OCI-LY1 (cell line): ENCODE measurements at regions not wholly inside any gene's neighbourhood (a gene's known extent, or its start where the extent isn't known, plus 50 kb on each side); places are given as distances from the start of the nearest gene placed in this dataset.

Experiments used
- H2AFZ ChIP-seq: fragments of 200-600 bp; sonication (generic), shearing (Covaris generic); 2 replicates; pipeline ENCODE4 v1.6.0; 2014; ENCODE audit warnings: antibody characterized with exemption, mild to moderate bottlenecking, low read length
- H3F3A ChIP-seq: fragments of 200-600 bp; sonication (generic), shearing (Covaris generic); 2 replicates; pipeline ENCODE4 v1.6.0; 2014; ENCODE audit warnings: mild to moderate bottlenecking, antibody characterized with exemption, low read length, moderate library complexity; ENCODE audit not compliant: insufficient read depth
- H3K27ac ChIP-seq: fragments of 200-600 bp; sonication (generic); 2 replicates; pipeline ENCODE4 v1.5.1; 2014; ENCODE audit warnings: low read length, mixed run types, mild to moderate bottlenecking, low read depth; ENCODE audit not compliant: poor library complexity, severe bottlenecking
- H3K27me3 ChIP-seq: fragments of 200-600 bp; sonication (generic); 2 replicates; pipeline ENCODE4 v1.6.0; 2014; ENCODE audit warnings: antibody characterized with exemption, mild to moderate bottlenecking, low read length, moderate library complexity; ENCODE audit not compliant: insufficient read depth
- H3K36me3 ChIP-seq: fragments of 200-600 bp; sonication (generic); 2 replicates; pipeline ENCODE4 v1.6.1; 2014; ENCODE audit warnings: mild to moderate bottlenecking, antibody characterized with exemption, low read length, moderate library complexity, mixed read lengths; ENCODE audit not compliant: insufficient read depth
- H3K4me1 ChIP-seq: fragments of 200-600 bp; sonication (generic); 2 replicates; pipeline ENCODE4 v1.5.1; 2014; ENCODE audit warnings: mild to moderate bottlenecking, low read length, moderate library complexity; ENCODE audit not compliant: insufficient read depth, severe bottlenecking
- H3K4me2 ChIP-seq: fragments of 200-600 bp; sonication (generic), shearing (Covaris generic); 2 replicates; pipeline ENCODE4 v1.6.1; 2014; ENCODE audit warnings: low read length
- H3K4me3 ChIP-seq: fragments of 200-600 bp; sonication (generic); 2 replicates; pipeline ENCODE4 v1.5.1; 2014; ENCODE audit warnings: low read length, low read depth, mild to moderate bottlenecking, mixed read lengths; ENCODE audit not compliant: poor library complexity, severe bottlenecking
- H3K79me2 ChIP-seq: fragments of 200-600 bp; shearing (Covaris generic); 2 replicates; pipeline ENCODE4 v1.6.1; 2016; ENCODE audit warnings: mixed run types, low read length, mixed read lengths; ENCODE audit not compliant: insufficient read depth
- H3K9ac ChIP-seq: fragments of 200-600 bp; sonication (generic), shearing (Covaris generic); 2 replicates; pipeline ENCODE4 v1.6.1; 2014; ENCODE audit warnings: mild to moderate bottlenecking, low read length, mixed read lengths
- H3K9me2 ChIP-seq: fragments of 200-600 bp; sonication (generic), shearing (Covaris generic); 2 replicates; pipeline ENCODE4 v1.6.1; 2014; ENCODE audit warnings: low read depth, mild to moderate bottlenecking, low read length, mixed read lengths
- H3K9me3 ChIP-seq: fragments of 200-600 bp; shearing (Covaris generic); 2 replicates; pipeline ENCODE4 v1.6.1; 2014; ENCODE audit warnings: low read length, mixed read lengths
- H4K20me1 ChIP-seq: fragments of 200-600 bp; sonication (generic), shearing (Covaris generic); 2 replicates; pipeline ENCODE4 v1.6.0; 2016; ENCODE audit warnings: mild to moderate bottlenecking, low read length; ENCODE audit not compliant: insufficient read depth
- EZH2 ChIP-seq: fragments of 200-600 bp; sonication (generic), shearing (Covaris generic); IDR thresholded peaks from 2 replicates; pipeline ENCODE4 v1.8.0; 2017; ENCODE audit warnings: borderline replicate concordance, mixed run types, mild to moderate bottlenecking, antibody characterized with exemption, low read length, moderate library complexity, mixed read lengths
- TF ChIP-seq, protein P1 (sequence below): fragments of 200-600 bp; sonication (generic), shearing (Covaris generic); IDR thresholded peaks from 2 replicates; pipeline ENCODE4 v1.5.1; 2017; ENCODE audit warnings: mild to moderate bottlenecking, antibody characterized with exemption, low read length, moderate library complexity, mixed read lengths

DNA sequence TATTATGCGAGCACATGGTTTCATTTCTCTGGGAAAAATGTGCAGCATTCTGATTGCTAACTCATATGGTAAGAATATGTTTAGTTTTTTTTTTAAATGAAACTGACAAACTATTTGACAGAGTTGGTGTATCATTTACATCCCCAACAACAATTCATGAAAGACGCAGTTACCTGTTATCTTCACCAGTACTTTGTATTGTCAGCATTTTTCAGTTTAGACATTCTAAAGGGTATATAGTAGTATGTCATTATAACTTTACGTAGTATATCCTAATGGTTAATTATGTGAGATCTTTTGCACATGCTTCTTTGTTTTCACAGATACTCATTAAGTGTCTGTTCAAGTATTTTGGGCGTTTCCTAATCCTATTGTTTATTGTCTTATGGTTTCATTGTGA, 891.1 kb upstream of the AGA start:
- Histone ChIP-seq H3K9ac (no peak overlapping the region), H3K9me2 (no peaks in the 10 kb centered on the region), H3K79me2 (no peaks in the 10 kb centered on the region), H3K4me2 (no peak overlapping the region), H3K36me3 (no peaks in the 10 kb centered on the region), H2AFZ (no peak overlapping the region), H3K4me3 (no peak overlapping the region), H4K20me1 (no peaks in the 10 kb centered on the region), H3K27me3 (no peaks in the 10 kb centered on the region), H3K27ac (no peak overlapping the region), H3K4me1 (no peaks in the 10 kb centered on the region), H3F3A (no peaks in the 10 kb centered on the region), H3K9me3 (no peaks in the 10 kb centered on the region)
- no peak for TF ChIP-seq EZH2
- TF ChIP-seq, protein P1, sequence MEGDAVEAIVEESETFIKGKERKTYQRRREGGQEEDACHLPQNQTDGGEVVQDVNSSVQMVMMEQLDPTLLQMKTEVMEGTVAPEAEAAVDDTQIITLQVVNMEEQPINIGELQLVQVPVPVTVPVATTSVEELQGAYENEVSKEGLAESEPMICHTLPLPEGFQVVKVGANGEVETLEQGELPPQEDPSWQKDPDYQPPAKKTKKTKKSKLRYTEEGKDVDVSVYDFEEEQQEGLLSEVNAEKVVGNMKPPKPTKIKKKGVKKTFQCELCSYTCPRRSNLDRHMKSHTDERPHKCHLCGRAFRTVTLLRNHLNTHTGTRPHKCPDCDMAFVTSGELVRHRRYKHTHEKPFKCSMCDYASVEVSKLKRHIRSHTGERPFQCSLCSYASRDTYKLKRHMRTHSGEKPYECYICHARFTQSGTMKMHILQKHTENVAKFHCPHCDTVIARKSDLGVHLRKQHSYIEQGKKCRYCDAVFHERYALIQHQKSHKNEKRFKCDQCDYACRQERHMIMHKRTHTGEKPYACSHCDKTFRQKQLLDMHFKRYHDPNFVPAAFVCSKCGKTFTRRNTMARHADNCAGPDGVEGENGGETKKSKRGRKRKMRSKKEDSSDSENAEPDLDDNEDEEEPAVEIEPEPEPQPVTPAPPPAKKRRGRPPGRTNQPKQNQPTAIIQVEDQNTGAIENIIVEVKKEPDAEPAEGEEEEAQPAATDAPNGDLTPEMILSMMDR: no peak

DNA sequence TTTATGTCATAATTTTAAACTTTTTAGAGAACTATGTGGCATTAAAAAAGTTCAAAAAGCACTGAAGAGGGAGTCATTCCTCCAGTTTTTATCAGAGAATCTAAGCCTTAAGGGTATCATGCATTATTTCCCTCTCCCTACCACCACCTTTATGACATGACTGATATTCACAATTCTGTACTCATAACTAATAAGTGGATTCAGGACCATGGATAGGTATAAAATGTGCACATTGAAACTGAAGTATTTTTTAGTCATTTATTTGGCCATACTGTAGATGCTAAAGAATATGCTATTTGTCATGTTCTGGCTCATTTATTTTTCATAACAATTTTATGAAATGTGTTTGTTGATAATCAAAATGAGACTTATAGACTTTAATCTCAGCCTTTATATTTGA, 897.5 kb upstream of the AGA start:
- H3K9ac ChIP-seq: no peak overlapping the region
- H3K27me3 ChIP-seq: no peaks in the 10 kb centered on the region
- no peaks in the 10 kb centered on the region for H3K4me1 ChIP-seq
- no peak for TF ChIP-seq EZH2
- TF ChIP-seq, protein P1: no peak
- H3K36me3 ChIP-seq: no peaks in the 10 kb centered on the region
- H3K9me2 ChIP-seq: no peaks in the 10 kb centered on the region
- no peaks in the 10 kb centered on the region for H3K9me3 ChIP-seq
- no peaks in the 10 kb centered on the region for H3F3A ChIP-seq
- no peak overlapping the region for H3K4me2 ChIP-seq
- H3K79me2 ChIP-seq: no peaks in the 10 kb centered on the region
- H3K27ac ChIP-seq: no peak overlapping the region
- no peaks in the 10 kb centered on the region for H4K20me1 ChIP-seq
- H3K4me3 ChIP-seq: no peak overlapping the region
- no peak overlapping the region for H2AFZ ChIP-seq

DNA sequence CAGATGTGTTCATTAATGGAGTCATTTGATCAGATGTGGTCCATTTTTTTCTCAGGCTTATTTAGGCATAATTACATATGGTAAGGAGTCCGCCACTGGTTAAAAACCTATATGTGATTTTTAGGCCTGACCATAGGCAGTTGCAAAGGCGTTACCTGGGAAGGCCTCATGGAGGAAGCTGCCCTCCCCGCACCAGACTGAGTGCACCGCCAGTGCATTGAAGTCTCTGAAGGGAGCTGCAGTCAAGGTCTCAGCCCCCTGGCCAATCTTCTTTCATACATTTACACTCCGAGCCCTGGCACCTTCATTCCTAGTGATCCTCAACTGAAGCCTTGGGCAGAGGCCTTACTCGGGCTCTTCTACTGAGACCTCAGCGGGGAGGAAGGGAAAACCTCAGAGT, 898.2 kb upstream of the AGA start:
- no peaks in the 10 kb centered on the region for H3K4me1 ChIP-seq
- H3K9me2 ChIP-seq: no peaks in the 10 kb centered on the region
- H3K36me3 ChIP-seq: no peaks in the 10 kb centered on the region
- H3K9ac ChIP-seq: no peak overlapping the region
- H3K27me3 ChIP-seq: no peaks in the 10 kb centered on the region
- no peaks in the 10 kb centered on the region for H4K20me1 ChIP-seq
- no peaks in the 10 kb centered on the region for H3F3A ChIP-seq
- H3K9me3 ChIP-seq: no peaks in the 10 kb centered on the region
- no peak overlapping the region for H2AFZ ChIP-seq
- H3K27ac ChIP-seq: no peak overlapping the region
- H3K79me2 ChIP-seq: no peaks in the 10 kb centered on the region
- H3K4me2 ChIP-seq: no peak overlapping the region
- H3K4me3 ChIP-seq: no peak overlapping the region
- TF ChIP-seq, protein P1: no peak
- TF ChIP-seq EZH2: no peak
